HK-2 (cell line): ENCODE measurements at regions not wholly inside any gene's neighbourhood (a gene's known extent, or its start where the extent isn't known, plus 50 kb on each side); places are given as distances from the start of the nearest gene placed in this dataset.

Experiments used
- DNase-seq: peaks from one replicate; pipeline ENCODE4 v3.0.0-alpha.2; 2018; ENCODE audit not compliant: unreplicated experiment

DNA sequence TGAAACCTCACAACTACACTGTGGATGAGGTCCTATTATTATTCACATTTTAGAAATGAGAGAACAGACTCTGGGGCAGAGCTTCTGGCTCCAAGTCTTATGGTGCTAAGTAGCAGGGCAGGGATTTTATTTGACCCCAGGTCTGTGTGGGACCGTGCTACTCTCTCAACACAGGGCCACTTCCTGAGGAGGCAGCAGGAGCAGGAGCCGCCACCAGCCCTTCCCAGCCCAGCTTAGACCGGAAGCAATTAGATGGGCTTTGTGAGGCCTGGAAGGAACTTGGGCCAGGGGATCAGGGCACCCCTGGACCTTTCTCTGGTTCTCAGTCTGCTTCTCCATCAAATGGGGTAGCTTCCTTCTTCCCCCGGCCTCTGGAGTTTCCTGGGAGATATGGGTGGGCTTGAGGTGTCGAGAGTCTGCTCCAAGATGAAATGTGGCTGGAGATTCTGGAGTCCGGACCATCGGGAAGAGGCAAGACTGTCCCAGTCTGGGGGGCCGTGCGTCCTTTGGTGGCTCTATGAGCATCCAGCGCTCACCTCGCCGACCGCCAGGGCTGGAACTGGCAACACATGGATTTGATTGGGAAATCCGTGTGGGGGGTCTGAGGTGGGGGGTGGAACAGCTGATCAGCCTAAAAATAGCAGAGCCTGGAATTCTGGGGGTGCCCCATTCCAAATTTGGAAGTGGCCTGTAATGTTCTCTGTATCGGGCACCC, 136.8 kb downstream of the FOXD2 start:
- no peak for DNase-seq

DNA sequence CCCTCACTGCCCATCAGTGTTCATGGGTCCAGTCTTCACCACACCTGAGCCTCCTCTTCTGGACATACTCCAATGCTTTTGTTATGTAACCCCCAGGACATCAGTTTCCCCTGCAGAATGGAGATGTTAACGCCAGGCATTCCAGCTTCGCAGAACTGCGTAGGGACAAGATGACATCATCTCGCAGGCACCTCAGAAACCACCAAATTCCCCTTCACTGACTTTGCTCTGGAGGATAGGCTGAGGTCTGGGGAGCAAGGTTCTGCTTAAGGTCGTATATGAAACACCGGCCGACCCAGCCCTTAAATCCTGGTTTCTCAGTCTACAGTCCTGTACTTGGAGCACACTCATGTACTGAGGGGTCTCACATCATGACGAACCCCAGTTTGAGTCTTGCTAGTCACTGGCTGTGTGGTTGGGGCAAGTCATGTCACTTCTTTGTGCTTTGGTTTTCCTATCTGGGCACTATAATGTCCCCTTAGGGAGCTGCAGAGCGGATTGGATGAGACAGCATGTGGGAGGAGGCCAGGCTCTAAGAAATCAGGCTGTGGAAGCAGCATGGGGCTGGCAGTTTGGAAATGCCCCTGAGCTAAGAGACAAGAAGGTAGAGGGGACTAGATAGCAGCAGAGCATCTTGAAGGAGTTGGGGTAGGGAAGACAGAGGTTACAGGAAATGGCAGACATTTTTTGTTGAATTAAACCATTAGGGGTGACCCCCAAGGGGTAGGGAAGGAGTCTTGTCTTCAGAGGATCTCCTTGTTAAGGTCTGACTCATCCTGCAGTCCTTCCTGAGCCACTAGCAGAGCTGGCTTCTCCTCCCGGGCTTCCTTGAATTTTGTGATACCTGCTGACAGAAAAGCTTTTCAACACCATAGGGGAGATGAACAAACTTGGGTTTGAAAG, 138.3 kb downstream of the FOXD2 start:
- peak; percentile 22 for DNase-seq

- DNase-seq: no peak
Observed at GRCh38 chr1:47576758-47577115, 138.9 kb downstream of the FOXD2 start.

GRCh38 chr1:47577303-47578025, 139.6 kb downstream of the FOXD2 start:
- DNase-seq: no peak

- DNase-seq: no peak
Observed at GRCh38 chr1:47578026-47578720, 140.3 kb downstream of the FOXD2 start.

GRCh38 chr1:47578721-47579419, 141.0 kb downstream of the FOXD2 start:
- DNase-seq: no peak

GRCh38 chr1:47579809-47580208, 142.0 kb downstream of the FOXD2 start:
- DNase-seq: no peak

DNA sequence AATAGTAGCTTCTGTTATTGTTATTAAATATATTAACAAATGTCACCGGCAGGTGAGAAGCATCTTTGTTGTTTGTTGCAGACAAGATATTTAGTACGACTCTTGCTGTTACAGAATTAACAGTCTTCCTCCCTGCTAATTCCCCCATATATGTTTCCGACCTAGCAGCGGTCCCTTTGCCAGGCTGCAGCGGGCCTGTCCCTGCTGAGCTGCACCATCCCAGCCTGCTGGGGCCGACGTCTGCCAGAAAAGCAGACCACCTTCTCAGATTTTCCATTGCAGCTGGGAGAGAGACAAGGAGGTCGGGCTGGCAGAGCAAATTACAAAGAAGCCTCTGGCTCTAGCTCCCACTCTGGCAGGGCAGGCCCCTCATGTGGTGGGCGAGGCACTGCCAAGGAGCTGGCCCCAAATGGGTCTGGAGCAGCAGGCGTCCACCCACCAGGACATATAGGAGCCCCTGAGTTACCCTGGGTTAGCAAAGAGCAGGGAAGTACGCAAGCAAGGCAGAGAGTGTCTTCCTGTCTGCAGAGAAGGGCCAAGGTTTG, 142.7 kb downstream of the FOXD2 start:
- DNase-seq: no peak

GRCh38 chr1:47582891-47583608, 145.2 kb downstream of the FOXD2 start:
- DNase-seq: no peak

- DNase-seq: no peak
Observed at GRCh38 chr1:47584249-47584648, 146.4 kb downstream of the FOXD2 start.

GRCh38 chr1:47585141-47585902, 147.5 kb downstream of the FOXD2 start:
- no peak for DNase-seq

DNA sequence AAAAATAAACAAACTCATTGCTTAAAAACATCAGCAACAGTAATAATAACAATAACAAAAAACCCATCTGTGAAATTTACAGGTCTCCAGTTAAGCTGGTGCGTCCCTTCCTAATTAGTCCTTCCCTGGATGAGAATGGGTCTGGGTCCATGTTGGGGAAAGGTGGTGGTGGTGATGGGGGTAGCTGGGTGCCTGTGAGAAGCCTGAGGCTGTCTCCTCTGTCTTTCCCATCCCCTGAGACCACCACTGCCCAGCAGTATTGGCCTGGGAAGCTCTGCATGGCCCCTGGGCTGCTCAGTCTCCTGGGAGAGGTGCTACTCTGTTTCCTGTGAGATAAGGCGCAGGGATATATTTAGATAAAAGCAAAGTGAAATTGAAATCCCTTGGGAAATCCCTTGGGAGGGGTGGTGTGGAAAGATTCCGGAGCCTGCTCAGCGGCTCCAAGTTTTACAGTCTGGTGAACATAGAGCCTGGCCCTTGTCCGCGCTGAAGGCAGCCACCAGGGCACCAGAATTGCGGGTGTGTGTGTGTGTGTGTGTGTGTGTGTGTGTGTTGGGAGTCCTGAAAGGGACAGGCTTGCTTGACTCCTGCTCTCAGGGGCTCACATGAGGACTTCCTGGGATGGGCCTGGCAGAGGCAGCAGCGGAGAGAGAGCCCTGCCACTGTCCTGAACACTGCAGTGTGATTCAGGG, 150.2 kb downstream of the FOXD2 start:
- DNase-seq: no peak

- no peak for DNase-seq
Observed at GRCh38 chr1:47590523-47591225, 152.8 kb downstream of the FOXD2 start.

GRCh38 chr1:47591801-47592200, 154.0 kb downstream of the FOXD2 start:
- DNase-seq: no peak

GRCh38 chr1:47592296-47593012, 154.6 kb downstream of the FOXD2 start:
- no peak for DNase-seq

DNA sequence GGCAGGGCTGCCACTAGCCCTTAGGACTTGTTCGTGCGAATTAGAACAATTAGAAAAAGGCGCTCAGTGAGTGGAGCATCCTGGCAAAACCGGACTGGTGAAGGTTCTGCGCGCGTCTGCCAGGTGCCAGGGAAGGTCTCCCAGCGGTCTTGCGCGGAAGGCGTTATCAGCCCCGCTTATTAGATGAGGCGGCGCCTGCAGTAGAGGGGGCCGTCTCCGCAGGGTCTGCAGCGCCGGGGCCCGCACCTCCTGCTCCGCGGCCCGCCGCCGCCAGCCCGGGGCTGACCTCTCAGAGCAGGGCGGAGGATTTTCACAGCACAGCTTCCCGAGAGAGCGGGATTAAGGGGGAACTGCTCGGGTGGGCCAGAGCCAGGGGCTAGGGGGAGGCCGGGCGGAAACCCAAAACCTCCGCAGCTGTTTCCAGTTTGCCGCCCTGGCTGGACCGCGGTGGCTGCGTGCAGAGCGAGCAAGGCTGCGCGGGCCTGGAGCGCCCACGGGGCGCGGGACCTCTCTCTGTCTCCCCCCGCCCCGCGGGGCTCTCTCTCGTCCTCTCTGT, 155.2 kb downstream of the FOXD2 start:
- DNase-seq: no peak

GRCh38 chr1:47593598-47594285, 155.9 kb downstream of the FOXD2 start:
- no peak for DNase-seq
